ENCODE measurements at regions not wholly inside any gene's neighbourhood (a gene's known extent, or its start where the extent isn't known, plus 50 kb on each side); places are given as distances from the start of the nearest gene placed in this dataset.

DNA sequence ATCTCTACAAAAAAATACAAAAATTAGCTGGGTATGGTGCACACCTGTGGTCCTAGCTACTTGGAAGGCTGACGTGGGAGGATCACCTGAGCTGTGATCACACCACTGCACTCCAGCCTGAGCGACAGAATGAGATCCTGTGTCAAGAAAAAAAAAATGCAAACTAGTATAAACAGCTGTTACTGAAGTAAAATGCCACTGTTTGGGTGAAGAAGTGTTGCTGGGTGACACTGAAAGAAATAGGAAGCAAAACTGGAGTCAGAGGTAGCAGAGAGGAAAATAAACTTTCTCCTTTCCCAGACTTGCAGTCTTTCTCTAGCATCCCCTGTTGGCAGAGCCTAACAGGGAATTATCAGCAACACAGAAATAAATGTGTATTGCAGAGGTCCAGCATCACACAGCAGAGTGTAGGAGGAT is 241.2 kb upstream of the PREP start:
- DNase-seq (ENCODE audit: low spot score in 2 of 2) = no peak
- 81 to 91% methylated on average over 2 of the region's 2 CpGs for WGBS, 2 donors
- H3K36me3 ChIP-seq = no peaks in the 10 kb centered on the region
- H3K4me3 ChIP-seq = no peak overlapping the region
- H3K27ac ChIP-seq = no peak overlapping the region
- TF ChIP-seq, protein P1, sequence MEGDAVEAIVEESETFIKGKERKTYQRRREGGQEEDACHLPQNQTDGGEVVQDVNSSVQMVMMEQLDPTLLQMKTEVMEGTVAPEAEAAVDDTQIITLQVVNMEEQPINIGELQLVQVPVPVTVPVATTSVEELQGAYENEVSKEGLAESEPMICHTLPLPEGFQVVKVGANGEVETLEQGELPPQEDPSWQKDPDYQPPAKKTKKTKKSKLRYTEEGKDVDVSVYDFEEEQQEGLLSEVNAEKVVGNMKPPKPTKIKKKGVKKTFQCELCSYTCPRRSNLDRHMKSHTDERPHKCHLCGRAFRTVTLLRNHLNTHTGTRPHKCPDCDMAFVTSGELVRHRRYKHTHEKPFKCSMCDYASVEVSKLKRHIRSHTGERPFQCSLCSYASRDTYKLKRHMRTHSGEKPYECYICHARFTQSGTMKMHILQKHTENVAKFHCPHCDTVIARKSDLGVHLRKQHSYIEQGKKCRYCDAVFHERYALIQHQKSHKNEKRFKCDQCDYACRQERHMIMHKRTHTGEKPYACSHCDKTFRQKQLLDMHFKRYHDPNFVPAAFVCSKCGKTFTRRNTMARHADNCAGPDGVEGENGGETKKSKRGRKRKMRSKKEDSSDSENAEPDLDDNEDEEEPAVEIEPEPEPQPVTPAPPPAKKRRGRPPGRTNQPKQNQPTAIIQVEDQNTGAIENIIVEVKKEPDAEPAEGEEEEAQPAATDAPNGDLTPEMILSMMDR (IDR thresholded peaks at IDR 0.05) = no peak
- TF ChIP-seq EP300 (IDR thresholded peaks at IDR 0.05) (no peak), POLR2A (IDR thresholded peaks at IDR 0.05) (no peak)
- H3K27me3 ChIP-seq = no peaks in the 10 kb centered on the region
- H3K4me1 ChIP-seq = peaks cover 0 to 3% (median 0%) of the 10 kb centered on the region in 4 donors
- H3K9me3 ChIP-seq = no peaks in the 10 kb centered on the region

DNA sequence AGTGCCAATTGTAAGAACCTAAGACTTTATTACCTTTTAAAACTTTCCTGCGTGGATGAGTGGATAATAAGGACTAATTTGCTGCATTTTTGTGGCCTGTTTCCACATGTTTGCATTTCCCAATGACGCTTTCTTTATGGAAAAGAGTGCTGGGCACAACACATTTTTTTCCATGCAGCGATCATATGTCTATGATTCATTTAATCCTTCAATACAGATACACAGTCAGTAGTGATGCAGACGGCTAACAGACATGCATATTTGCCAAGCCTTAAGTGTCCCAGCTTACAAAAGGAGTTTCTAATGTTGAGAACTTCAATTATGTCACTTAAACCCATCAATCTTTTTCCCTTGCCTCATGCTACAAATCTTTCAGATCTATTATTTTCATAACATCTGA is 239.8 kb upstream of the PREP start:
- no peak for DNase-seq (ENCODE audit: low spot score in 2 of 2)
- Histone ChIP-seq H3K27ac (no peak overlapping the region), H3K27me3 (no peaks in the 10 kb centered on the region), H3K36me3 (no peaks in the 10 kb centered on the region), H3K9me3 (no peaks in the 10 kb centered on the region), H3K4me1 (peaks cover 0 to 3% (median 0%) of the 10 kb centered on the region in 4 donors), H3K4me3 (no peak overlapping the region)
- WGBS, 2 donors = 76 to 84% methylated on average over 4 of the region's 4 CpGs
- no peak for TF ChIP-seq EP300 (IDR thresholded peaks at IDR 0.05)
- no peak for TF ChIP-seq POLR2A (IDR thresholded peaks at IDR 0.05)
- TF ChIP-seq, protein P1 (IDR thresholded peaks at IDR 0.05) = no peak

DNA sequence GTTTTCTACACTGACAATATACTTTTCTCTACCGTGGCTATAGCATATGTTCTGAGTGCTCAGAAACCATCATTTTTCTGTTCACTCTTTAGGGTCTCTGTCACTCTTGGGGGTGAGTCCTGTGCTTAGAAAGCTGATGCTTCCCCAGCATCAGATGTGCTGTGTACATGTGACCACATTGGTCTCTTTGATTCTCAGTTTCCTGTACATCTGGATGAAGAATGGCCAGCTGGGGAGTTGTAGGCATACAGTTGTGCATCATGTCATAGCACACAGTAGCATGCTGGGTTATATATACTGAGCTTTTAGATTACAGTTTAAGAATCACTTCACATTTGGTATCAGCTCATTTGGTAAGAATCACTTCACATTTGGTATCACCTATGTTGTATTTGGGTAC is 238.6 kb upstream of the PREP start:
- TF ChIP-seq POLR2A (IDR thresholded peaks at IDR 0.05) (no peak), EP300 (IDR thresholded peaks at IDR 0.05) (no peak)
- TF ChIP-seq, protein P1 (IDR thresholded peaks at IDR 0.05) = no peak
- WGBS, 2 donors = 76 to 85% methylated on average over 1 of the region's 1 CpG
- DNase-seq (ENCODE audit: low spot score in 2 of 2) = no peak
- no peak overlapping the region for H3K27ac ChIP-seq
- H3K9me3 ChIP-seq = no peaks in the 10 kb centered on the region
- no peaks in the 10 kb centered on the region for H3K27me3 ChIP-seq
- peaks cover 0 to 3% (median 0%) of the 10 kb centered on the region in 4 donors for H3K4me1 ChIP-seq
- H3K36me3 ChIP-seq = no peaks in the 10 kb centered on the region
- no peak overlapping the region for H3K4me3 ChIP-seq

DNA sequence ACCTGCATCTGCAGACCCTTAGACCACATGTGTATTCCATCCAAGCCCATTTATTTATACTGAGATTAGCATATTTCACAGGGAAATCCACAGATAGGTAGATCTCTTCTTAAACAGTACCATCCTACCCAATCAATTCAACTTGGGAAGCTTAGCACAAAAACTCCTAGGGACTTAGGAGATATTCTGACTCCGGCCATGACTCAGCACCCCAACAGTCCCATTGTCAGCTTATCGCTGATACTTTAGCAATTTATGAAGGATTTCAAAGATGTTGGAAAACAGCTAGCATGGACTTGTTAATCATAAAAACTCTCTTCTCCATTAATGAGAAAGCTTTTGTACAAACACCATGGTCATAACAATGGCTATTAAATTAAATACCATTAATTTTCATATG is 236.2 kb upstream of the PREP start:
- Histone ChIP-seq H3K4me3 (no peak overlapping the region), H3K27me3 (no peaks in the 10 kb centered on the region), H3K27ac (no peak overlapping the region), H3K9me3 (no peaks in the 10 kb centered on the region), H3K4me1 (no peaks in the 10 kb centered on the region), H3K36me3 (no peaks in the 10 kb centered on the region)
- no peak for DNase-seq (ENCODE audit: low spot score in 2 of 2)
- 93 to 97% methylated on average over 2 of the region's 2 CpGs for WGBS, 2 donors
- TF ChIP-seq, protein P1 (IDR thresholded peaks at IDR 0.05) = no peak
- TF ChIP-seq POLR2A (IDR thresholded peaks at IDR 0.05) (no peak), EP300 (IDR thresholded peaks at IDR 0.05) (no peak)

DNA sequence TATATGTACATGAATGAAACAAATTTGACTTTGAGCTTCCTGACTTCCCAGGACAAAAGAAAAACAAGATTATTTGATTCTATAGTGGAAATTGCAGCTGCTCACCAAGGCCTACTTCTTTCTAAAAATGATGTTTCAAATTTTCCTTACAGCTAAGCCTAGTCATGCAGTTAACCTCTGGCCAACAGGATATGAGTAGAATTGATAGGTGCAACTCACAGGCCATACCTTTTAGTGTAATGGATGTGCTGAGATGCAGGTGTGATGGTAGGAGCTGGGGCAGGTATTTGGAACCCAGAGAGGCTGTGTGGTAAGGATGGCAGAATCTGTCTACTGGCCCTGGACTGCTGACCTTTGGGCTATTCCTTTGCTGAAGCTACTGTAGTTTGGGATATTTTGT is 230.9 kb upstream of the PREP start:
- TF ChIP-seq, protein P1 (IDR thresholded peaks at IDR 0.05) = no peak
- TF ChIP-seq EP300 (IDR thresholded peaks at IDR 0.05) (no peak), POLR2A (IDR thresholded peaks at IDR 0.05) (no peak)
- H3K9me3 ChIP-seq = peaks cover 0 to 10% (median 0%) of the 10 kb centered on the region in 4 donors
- H3K27me3 ChIP-seq = no peaks in the 10 kb centered on the region
- no peak overlapping the region for H3K4me3 ChIP-seq
- H3K4me1 ChIP-seq = no peaks in the 10 kb centered on the region
- H3K27ac ChIP-seq = no peak overlapping the region
- DNase-seq (ENCODE audit: low spot score in 2 of 2) = no peak
- no peaks in the 10 kb centered on the region for H3K36me3 ChIP-seq
